Fibroblast of pulmonary artery (primary cell): ENCODE measurements at regions not wholly inside any gene's neighbourhood (a gene's known extent, or its start where the extent isn't known, plus 50 kb on each side); places are given as distances from the start of the nearest gene placed in this dataset.

Source experiments
- DNase-seq: peaks from one replicate; pipeline ENCODE4 v3.0.0-alpha.2; 2010; ENCODE audit warnings: low read depth
- H3K4me3 ChIP-seq: replicated peaks from 2 replicates; pipeline ENCODE4 v1.5.1; 2011; ENCODE audit warnings: low read depth, mild to moderate bottlenecking, control low read depth, low read length, moderate library complexity
- CTCF ChIP-seq: IDR thresholded peaks from 2 replicates; pipeline ENCODE4 v1.5.1; 2011; ENCODE audit warnings: mild to moderate bottlenecking, control low read depth, low read length, inconsistent platforms; ENCODE audit errors: missing control alignments

GRCh38 chr3:106078635-106079034 is 209.8 kb upstream of the CBLB start:
- no peak overlapping the region for H3K4me3 ChIP-seq
- no peak for DNase-seq
- TF ChIP-seq CTCF, result no peak

- TF ChIP-seq CTCF, result no peak
Observed at GRCh38 chr3:106082616-106083015, 213.8 kb upstream of the CBLB start.

GRCh38 chr3:106083207-106083606 is 214.4 kb upstream of the CBLB start:
- H3K4me3 ChIP-seq, result no peak overlapping the region
- DNase-seq, result no peak
- no peak for TF ChIP-seq CTCF

More at GRCh38 chr3:106082616-106083015, 213.8 kb upstream of the CBLB start:
- no peak overlapping the region for H3K4me3 ChIP-seq
- DNase-seq, result no peak

- no peak for DNase-seq
- no peak for TF ChIP-seq CTCF
- H3K4me3 ChIP-seq, result no peak overlapping the region
Observed at GRCh38 chr3:106083854-106084253, 215.0 kb upstream of the CBLB start.

GRCh38 chr3:106086038-106086437 is 217.2 kb upstream of the CBLB start:
- TF ChIP-seq CTCF, result no peak
- DNase-seq, result no peak

GRCh38 chr3:106086636-106087035 is 217.8 kb upstream of the CBLB start:
- H3K4me3 ChIP-seq, result no peak overlapping the region
- no peak for DNase-seq
- no peak for TF ChIP-seq CTCF

More at GRCh38 chr3:106086038-106086437, 217.2 kb upstream of the CBLB start:
- H3K4me3 ChIP-seq, result no peak overlapping the region

GRCh38 chr3:106088304-106088703 is 219.5 kb upstream of the CBLB start:
- TF ChIP-seq CTCF, result no peak
- no peak overlapping the region for H3K4me3 ChIP-seq
- DNase-seq, result no peak
